Keratinocyte (primary cell): ENCODE measurements at regions not wholly inside any gene's neighbourhood (a gene's known extent, or its start where the extent isn't known, plus 50 kb on each side); places are given as distances from the start of the nearest gene placed in this dataset.

Experiments used
- DNase-seq: peaks from one replicate; pipeline ENCODE4 v3.0.0-alpha.2; 2011; ENCODE audit warnings: low read depth, missing footprints, low spot score
- FAIRE-seq: peaks from 2 replicates; lab custom pipeline; 2011; peaks lifted over from hg19 to GRCh38; lab: Jason Lieb, UNC
- H2AFZ ChIP-seq: 2 replicates; pipeline ENCODE4 v1.6.0; 2012; ENCODE audit warnings: low read length, control low read depth, inconsistent platforms; ENCODE audit not compliant: control insufficient read depth
- H3K27ac ChIP-seq: 2 replicates; pipeline ENCODE4 v1.5.1; 2011; ENCODE audit warnings: low read length; ENCODE audit not compliant: control insufficient read depth, insufficient read depth
- H3K27me3 ChIP-seq: 3 replicates; pipeline ENCODE4 v1.6.0; 2011; ENCODE audit warnings: low read length; ENCODE audit not compliant: control insufficient read depth, insufficient read depth; ENCODE audit errors: extremely low read depth
- H3K36me3 ChIP-seq, 2 experiments: 2 replicates in 1 of 2; 3 replicates in 1 of 2; pipeline ENCODE4 v1.5.1; 2011; ENCODE audit warnings: low read length in 2 of 2, mild to moderate bottlenecking in 1 of 2; ENCODE audit not compliant: control insufficient read depth in 2 of 2, insufficient read depth in 2 of 2; ENCODE audit errors: extremely low read depth in 1 of 2
- H3K4me1 ChIP-seq: 3 replicates; pipeline ENCODE4 v1.5.1; 2011; ENCODE audit warnings: low read length; ENCODE audit not compliant: control insufficient read depth, insufficient read depth; ENCODE audit errors: extremely low read depth
- H3K4me2 ChIP-seq: 3 replicates; pipeline ENCODE4 v1.6.0; 2011; ENCODE audit warnings: low read depth, low read length; ENCODE audit not compliant: control insufficient read depth, insufficient read depth; ENCODE audit errors: extremely low read depth
- H3K4me3 ChIP-seq, 3 experiments: fragments of 200-600 bp in 1 of 3; sonication (generic) in 1 of 3; 2 replicates in 2 of 3; 3 replicates in 1 of 3; pipeline ENCODE4 v1.5.1; 2011 to 2016; ENCODE audit warnings: low read length in 3 of 3, mild to moderate bottlenecking in 3 of 3, control low read depth in 2 of 3, inconsistent platforms in 1 of 3, low read depth in 1 of 3, mixed read lengths in 1 of 3, mixed run types in 1 of 3, moderate library complexity in 1 of 3; ENCODE audit not compliant: control insufficient read depth in 2 of 3, insufficient read depth in 2 of 3; ENCODE audit errors: extremely low read depth in 1 of 3
- H3K79me2 ChIP-seq: 2 replicates; pipeline ENCODE4 v1.6.0; 2012; ENCODE audit warnings: low read length; ENCODE audit not compliant: control insufficient read depth, insufficient read depth
- H3K9ac ChIP-seq: 3 replicates; pipeline ENCODE4 v1.6.0; 2011; ENCODE audit warnings: low read length; ENCODE audit not compliant: control insufficient read depth, insufficient read depth; ENCODE audit errors: extremely low read depth
- H3K9me1 ChIP-seq: 3 replicates; pipeline ENCODE4 v1.6.0; 2011; ENCODE audit warnings: low read length; ENCODE audit not compliant: control insufficient read depth, insufficient read depth; ENCODE audit errors: extremely low read depth
- H3K9me3 ChIP-seq: 2 replicates; pipeline ENCODE4 v1.5.1; 2012; ENCODE audit warnings: low read depth, low read length; ENCODE audit not compliant: control insufficient read depth
- H4K20me1 ChIP-seq: 3 replicates; pipeline ENCODE4 v1.6.0; 2011; ENCODE audit warnings: low read length; ENCODE audit not compliant: control insufficient read depth, insufficient read depth; ENCODE audit errors: extremely low read depth
- CTCF ChIP-seq, 3 experiments: IDR thresholded peaks in 1 of 3; conservative IDR thresholded peaks in 1 of 3; optimal IDR thresholded peaks in 1 of 3; 2 replicates in 2 of 3; 3 replicates in 1 of 3; pipeline versions ENCODE3 to v1.5.1; 2011; ENCODE audit warnings: low read length in 3 of 3, mild to moderate bottlenecking in 3 of 3, moderate library complexity in 2 of 3, control low read depth in 1 of 3, inconsistent platforms in 1 of 3; ENCODE audit not compliant: insufficient read depth in 2 of 3; ENCODE audit errors: extremely low read depth in 1 of 3
- EZH2 ChIP-seq: IDR thresholded peaks from one replicate; pipeline ENCODE4 v1.6.1; 2012; ENCODE audit warnings: inconsistent platforms, mild to moderate bottlenecking, low read length, moderate library complexity
- dilution Hi-C: fragments of 300-500 bp; cut with MboI; formaldehyde crosslinking; loops from one replicate; pipeline ENCODE4 v1.7.0; 2020; ENCODE audit warnings: low sequenced_read_pairs; ENCODE audit not compliant: extremely low pct_ligation_motif_present

GRCh38 chr4:137956256-137956655, 285.9 kb downstream of the SLC7A11 start:
- TF ChIP-seq CTCF (optimal IDR thresholded peaks at IDR 0.05 in 1 of 3, IDR thresholded peaks at IDR 0.05 in 1 of 3, conservative IDR thresholded peaks at IDR 0.05 in 1 of 3; ENCODE audit: extremely low read depth in 1 of 3, insufficient read depth in 2 of 3, low read length in 3 of 3) (no peak), EZH2 (no peak)

GRCh38 chr4:137955595-137955994, 286.6 kb downstream of the SLC7A11 start:
- FAIRE-seq (no peak), DNase-seq (no peak)
- H2AFZ ChIP-seq = no peak overlapping the region
- H3K4me3 ChIP-seq = no peak overlapping the region
- H3K36me3 ChIP-seq = no peaks in the 10 kb centered on the region
- H3K9ac ChIP-seq = no peak overlapping the region
- dilution Hi-C loops = no loop called here
- peaks cover 25% of the 10 kb centered on the region for H3K4me1 ChIP-seq
- peak overlapping the region; percentile 39 for H3K27ac ChIP-seq
- TF ChIP-seq EZH2 (no peak), CTCF (optimal IDR thresholded peaks at IDR 0.05 in 1 of 3, IDR thresholded peaks at IDR 0.05 in 1 of 3, conservative IDR thresholded peaks at IDR 0.05 in 1 of 3; ENCODE audit: extremely low read depth in 1 of 3, insufficient read depth in 2 of 3, low read length in 3 of 3) (no peak)
- no peaks in the 10 kb centered on the region for H3K79me2 ChIP-seq
- no peak overlapping the region for H3K4me2 ChIP-seq
- no peaks in the 10 kb centered on the region for H3K9me1 ChIP-seq
- no peaks in the 10 kb centered on the region for H3K27me3 ChIP-seq
- H3K9me3 ChIP-seq = no peaks in the 10 kb centered on the region
- no peaks in the 10 kb centered on the region for H4K20me1 ChIP-seq

More at GRCh38 chr4:137956256-137956655, 285.9 kb downstream of the SLC7A11 start:
- DNase-seq (no peak), FAIRE-seq (no peak)
- dilution Hi-C loops = no loop called here
- no peak overlapping the region for H3K9ac ChIP-seq
- peaks cover 32% of the 10 kb centered on the region for H3K4me1 ChIP-seq
- H3K27ac ChIP-seq = peak overlapping the region; percentile 39
- no peaks in the 10 kb centered on the region for H3K9me3 ChIP-seq
- H3K4me2 ChIP-seq = peak overlapping the region; percentile 31
- no peaks in the 10 kb centered on the region for H3K9me1 ChIP-seq
- H3K79me2 ChIP-seq = no peaks in the 10 kb centered on the region
- H3K36me3 ChIP-seq = no peaks in the 10 kb centered on the region
- H3K4me3 ChIP-seq = no peak overlapping the region
- H2AFZ ChIP-seq = no peak overlapping the region
- no peaks in the 10 kb centered on the region for H4K20me1 ChIP-seq
- H3K27me3 ChIP-seq = no peaks in the 10 kb centered on the region
